Lower leg skin (tissue), 4 donors: ENCODE measurements at regions not wholly inside any gene's neighbourhood (a gene's known extent, or its start where the extent isn't known, plus 50 kb on each side); places are given as distances from the start of the nearest gene placed in this dataset.
"Not testable (repeated sequence)": the region's sequence is repeated elsewhere in the genome, so short reads cannot be mapped to it uniquely, and the experiment has no call there.

Experiments
- DNase-seq, 2 donors: peaks; one replicate each; pipeline ENCODE4 v3.0.0-alpha.2; 2019; ENCODE audit warnings: low spot score in 2 of 2
- H3K4me3 ChIP-seq: fragments of 200-600 bp; sonication (generic); 2 replicates; pipeline ENCODE4 v1.5.1; 2017; ENCODE audit warnings: mild to moderate bottlenecking, low read depth; ENCODE audit not compliant: poor library complexity, severe bottlenecking
- POLR2A ChIP-seq, 2 donors: fragments of 450-650 bp; IDR thresholded peaks; one replicate each; pipeline ENCODE4 v1.6.1; 2016 to 2017; ENCODE audit warnings: antibody characterized with exemption in 2 of 2, mild to moderate bottlenecking in 1 of 2, moderate library complexity in 1 of 2
- WGBS, 2 donors: methylation state at CpG; one replicate each; pipeline ENCODE4 v1.1.5; 2018; 5-methylcytosine and 5-hydroxymethylcytosine counted together
- intact Hi-C: fragments of 100-400 bp; cut with DNase I; formaldehyde crosslinking; loops from one replicate; pipeline ENCODE4 v1.15.0; 2023; ENCODE audit warnings: low total_unique reads
- TF ChIP-seq, protein P1 (sequence below), 3 donors: fragments of 450-650 bp; IDR thresholded peaks; one replicate each; pipeline ENCODE4 v1.5.1; 2016; ENCODE audit warnings: antibody characterized with exemption in 3 of 3, mild to moderate bottlenecking in 3 of 3, moderate library complexity in 2 of 3

GRCh38 chr6:837380-837779 is 144.4 kb upstream of the EXOC2 start:
- no peak overlapping the region for H3K4me3 ChIP-seq
- TF ChIP-seq POLR2A (IDR thresholded peaks at IDR 0.05): no peak
- TF ChIP-seq, protein P1, sequence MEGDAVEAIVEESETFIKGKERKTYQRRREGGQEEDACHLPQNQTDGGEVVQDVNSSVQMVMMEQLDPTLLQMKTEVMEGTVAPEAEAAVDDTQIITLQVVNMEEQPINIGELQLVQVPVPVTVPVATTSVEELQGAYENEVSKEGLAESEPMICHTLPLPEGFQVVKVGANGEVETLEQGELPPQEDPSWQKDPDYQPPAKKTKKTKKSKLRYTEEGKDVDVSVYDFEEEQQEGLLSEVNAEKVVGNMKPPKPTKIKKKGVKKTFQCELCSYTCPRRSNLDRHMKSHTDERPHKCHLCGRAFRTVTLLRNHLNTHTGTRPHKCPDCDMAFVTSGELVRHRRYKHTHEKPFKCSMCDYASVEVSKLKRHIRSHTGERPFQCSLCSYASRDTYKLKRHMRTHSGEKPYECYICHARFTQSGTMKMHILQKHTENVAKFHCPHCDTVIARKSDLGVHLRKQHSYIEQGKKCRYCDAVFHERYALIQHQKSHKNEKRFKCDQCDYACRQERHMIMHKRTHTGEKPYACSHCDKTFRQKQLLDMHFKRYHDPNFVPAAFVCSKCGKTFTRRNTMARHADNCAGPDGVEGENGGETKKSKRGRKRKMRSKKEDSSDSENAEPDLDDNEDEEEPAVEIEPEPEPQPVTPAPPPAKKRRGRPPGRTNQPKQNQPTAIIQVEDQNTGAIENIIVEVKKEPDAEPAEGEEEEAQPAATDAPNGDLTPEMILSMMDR (IDR thresholded peaks at IDR 0.05): no peak
- intact Hi-C loops: no loop called here
- 79 to 83% methylated on average over 4 of the region's 4 CpGs for WGBS, 2 donors
- no peak for DNase-seq

- 85% methylated on average over 2 of the region's 2 CpGs for WGBS, 2 donors
- TF ChIP-seq, protein P1 (IDR thresholded peaks at IDR 0.05): no peak
- no peak for TF ChIP-seq POLR2A (IDR thresholded peaks at IDR 0.05)
- no peak overlapping the region for H3K4me3 ChIP-seq
- no peak for DNase-seq
- intact Hi-C loops: no loop called here
These were observed 143.4 kb upstream of the EXOC2 start for GRCh38 chr6:836276-836853.

DNA sequence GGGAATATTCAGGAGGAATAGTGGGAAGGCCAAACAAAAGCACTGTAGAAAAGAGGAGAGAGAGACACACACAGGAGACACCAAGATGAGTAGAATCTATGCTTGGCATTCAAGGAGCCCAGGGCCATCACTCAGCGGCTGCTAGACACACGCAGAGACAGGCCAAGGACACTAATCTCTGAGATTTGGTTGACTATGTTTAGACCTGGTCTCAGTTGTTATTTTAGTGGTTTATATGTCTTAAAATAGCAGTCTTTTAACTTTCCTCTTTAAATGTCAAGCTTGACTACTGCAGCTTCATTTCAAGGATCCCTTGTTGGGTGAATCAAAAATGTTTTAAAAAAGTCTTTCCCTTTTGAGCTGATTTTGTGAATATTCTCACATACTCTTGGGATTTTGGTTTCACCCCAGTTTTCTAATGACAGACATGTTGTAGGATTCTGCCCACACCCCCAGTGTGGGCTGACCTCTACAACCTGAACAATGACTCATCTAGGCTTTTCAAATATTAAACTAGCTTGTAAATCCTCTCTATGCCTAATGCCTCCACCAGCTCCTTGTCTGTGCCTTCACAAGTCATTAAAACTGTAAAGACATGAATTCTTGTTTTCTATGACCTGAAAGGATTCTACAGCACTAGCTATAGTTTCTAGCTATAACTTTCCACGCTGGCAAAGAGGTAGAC is 142.7 kb upstream of the EXOC2 start:
- WGBS, 2 donors: 79 to 86% methylated on average over 3 of the region's 3 CpGs
- no peak for DNase-seq
- no peak overlapping the region for H3K4me3 ChIP-seq
- TF ChIP-seq, protein P1 (IDR thresholded peaks at IDR 0.05): no peak
- TF ChIP-seq POLR2A (IDR thresholded peaks at IDR 0.05): no peak
- intact Hi-C loops: no loop called here

- intact Hi-C loops: no loop called here
- no peak for DNase-seq
- WGBS, 2 donors: 65 to 75% methylated on average over 2 of the region's 2 CpGs
- no peak overlapping the region for H3K4me3 ChIP-seq
- TF ChIP-seq, protein P1 (IDR thresholded peaks at IDR 0.05): no peak
- TF ChIP-seq POLR2A (IDR thresholded peaks at IDR 0.05): no peak
These were observed 141.9 kb upstream of the EXOC2 start for GRCh38 chr6:834866-835265.

GRCh38 chr6:834190-834589 is 141.3 kb upstream of the EXOC2 start:
- no peak overlapping the region for H3K4me3 ChIP-seq
- 90 to 93% methylated on average over 2 of the region's 2 CpGs for WGBS, 2 donors
- TF ChIP-seq POLR2A (IDR thresholded peaks at IDR 0.05): no peak
- TF ChIP-seq, protein P1 (IDR thresholded peaks at IDR 0.05): no peak
- no peak for DNase-seq
- intact Hi-C loops: no loop called here

DNA sequence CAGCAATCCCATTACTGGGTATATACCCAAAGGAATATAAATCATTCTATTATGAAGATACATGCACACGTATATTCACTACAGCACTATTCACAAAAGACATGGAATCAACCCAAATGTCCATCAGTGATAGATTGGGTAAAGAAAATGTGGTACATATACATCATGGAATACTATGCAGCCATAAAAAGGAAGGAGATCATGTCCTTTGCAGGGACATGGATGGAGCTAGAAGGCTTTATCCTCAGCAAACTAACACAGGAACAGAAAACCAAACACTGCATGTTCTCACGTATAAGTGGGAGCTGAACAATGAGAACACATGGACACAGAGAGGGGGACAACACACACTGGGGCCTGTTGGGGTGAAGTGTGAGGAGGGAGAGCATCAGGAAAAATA is 139.9 kb upstream of the EXOC2 start:
- intact Hi-C loops, DNase-seq, H3K4me3 ChIP-seq: not testable (repeated sequence)
- 92% methylated on average over 2 of the region's 2 CpGs for WGBS, 2 donors
